K562 (cell line): ENCODE measurements at regions not wholly inside any gene's neighbourhood (a gene's known extent, or its start where the extent isn't known, plus 50 kb on each side); places are given as distances from the start of the nearest gene placed in this dataset.

ENCODE experiments used
- EZH2 ChIP-seq: IDR thresholded peaks from 2 replicates; pipeline ENCODE4 v1.6.1; 2012; ENCODE audit warnings: low read depth, mild to moderate bottlenecking, inconsistent platforms, low read length, borderline replicate concordance
- HIVEP1 ChIP-seq: fragments of 250-450 bp; sonication (Bioruptor Pico); IDR thresholded peaks from 2 replicates; pipeline ENCODE4 v1.4.0; 2020; ENCODE audit warnings: mild to moderate bottlenecking
- KLF10 ChIP-seq: fragments of 250-450 bp; sonication (Bioruptor Pico); IDR thresholded peaks from 2 replicates; pipeline ENCODE4 v1.6.1; 2021; ENCODE audit warnings: matching md5 sums
- NFIC ChIP-seq: fragments of 450-650 bp; IDR thresholded peaks from 2 replicates; pipeline ENCODE4 v1.6.1; 2017; ENCODE audit warnings: mild to moderate bottlenecking, inconsistent platforms
- ZNF121 ChIP-seq: sonication (generic); formaldehyde crosslinking; conservative IDR thresholded peaks from 2 replicates; pipeline ENCODE4 v1.8.0; 2022; ENCODE audit warnings: missing genetic modification reagents

DNA sequence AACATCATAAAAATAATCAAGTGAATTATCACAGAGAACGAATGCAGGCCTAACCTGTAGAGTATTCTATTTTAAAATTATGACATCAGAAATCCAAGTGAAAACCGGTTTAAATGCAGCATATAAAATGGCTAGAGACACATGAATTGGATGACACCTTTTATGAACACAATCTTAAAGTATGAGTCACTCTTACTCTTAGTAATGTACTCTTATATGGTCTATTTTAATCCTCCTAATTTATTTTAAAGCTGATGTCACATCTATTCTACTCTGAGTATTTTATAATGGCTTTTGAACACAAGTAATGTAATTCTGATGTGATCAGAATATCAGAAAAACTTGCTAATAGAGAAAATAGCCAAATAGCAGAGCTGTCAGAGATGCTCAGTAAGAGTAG lies 161.4 kb upstream of the RADX start:
- TF ChIP-seq ZNF121, result no peak
- no peak for TF ChIP-seq EZH2
- TF ChIP-seq NFIC, result no peak
- TF ChIP-seq KLF10 (CRISPR knock-in tag), result no peak
- TF ChIP-seq HIVEP1 (CRISPR knock-in tag), result no peak
